ENCODE measurements at regions not wholly inside any gene's neighbourhood (a gene's known extent, or its start where the extent isn't known, plus 50 kb on each side); places are given as distances from the start of the nearest gene placed in this dataset.

DNA sequence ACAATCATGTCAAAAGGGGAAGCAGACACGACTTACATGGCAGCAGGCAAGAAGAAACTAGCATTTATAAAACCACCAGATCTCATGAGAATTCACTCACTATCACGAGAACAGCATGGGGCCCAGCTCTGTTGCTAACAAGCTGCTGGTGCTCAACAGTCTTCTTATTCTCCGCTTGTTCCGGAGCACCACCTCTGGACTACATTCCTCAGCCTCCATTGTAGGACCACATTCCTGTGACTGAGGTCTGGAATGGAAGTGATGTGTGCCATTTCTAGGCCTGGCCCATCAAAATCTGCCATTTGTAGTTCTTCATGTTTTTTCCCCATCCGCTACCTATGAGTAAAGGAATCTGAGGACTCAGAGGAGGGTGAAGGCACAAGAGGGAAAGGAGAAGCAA, 111.5 kb upstream of the PTCHD1 start:
- H3K36me3 Mint-ChIP-seq (ENCODE audit: low read depth) = no peaks in the 10 kb centered on the region
- no peaks in the 10 kb centered on the region for H3K36me3 ChIP-seq (ENCODE audit: insufficient read depth, low read length)
- TF ChIP-seq, protein P1, sequence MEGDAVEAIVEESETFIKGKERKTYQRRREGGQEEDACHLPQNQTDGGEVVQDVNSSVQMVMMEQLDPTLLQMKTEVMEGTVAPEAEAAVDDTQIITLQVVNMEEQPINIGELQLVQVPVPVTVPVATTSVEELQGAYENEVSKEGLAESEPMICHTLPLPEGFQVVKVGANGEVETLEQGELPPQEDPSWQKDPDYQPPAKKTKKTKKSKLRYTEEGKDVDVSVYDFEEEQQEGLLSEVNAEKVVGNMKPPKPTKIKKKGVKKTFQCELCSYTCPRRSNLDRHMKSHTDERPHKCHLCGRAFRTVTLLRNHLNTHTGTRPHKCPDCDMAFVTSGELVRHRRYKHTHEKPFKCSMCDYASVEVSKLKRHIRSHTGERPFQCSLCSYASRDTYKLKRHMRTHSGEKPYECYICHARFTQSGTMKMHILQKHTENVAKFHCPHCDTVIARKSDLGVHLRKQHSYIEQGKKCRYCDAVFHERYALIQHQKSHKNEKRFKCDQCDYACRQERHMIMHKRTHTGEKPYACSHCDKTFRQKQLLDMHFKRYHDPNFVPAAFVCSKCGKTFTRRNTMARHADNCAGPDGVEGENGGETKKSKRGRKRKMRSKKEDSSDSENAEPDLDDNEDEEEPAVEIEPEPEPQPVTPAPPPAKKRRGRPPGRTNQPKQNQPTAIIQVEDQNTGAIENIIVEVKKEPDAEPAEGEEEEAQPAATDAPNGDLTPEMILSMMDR (IDR thresholded peaks at IDR 0.05) = no peak
- no peaks in the 10 kb centered on the region for H3K27me3 ChIP-seq (ENCODE audit: control insufficient read depth in 1 of 2, insufficient read depth in 2 of 2, low read length in 2 of 2)
- CTCF ChIA-PET = no interaction called here
- no peaks in the 10 kb centered on the region for H3K9me3 ChIP-seq (ENCODE audit: control insufficient read depth in 1 of 2, insufficient read depth in 1 of 2, low read length in 2 of 2)
- ATAC-seq (ENCODE audit: poor library complexity) (no peak), DNase-seq (no peak)
- no peak overlapping the region for H3K4me3 Mint-ChIP-seq
- H3K4me3 ChIP-seq (ENCODE audit: low read length) = no peak overlapping the region
- no peaks in the 10 kb centered on the region for H3K4me1 ChIP-seq (ENCODE audit: insufficient read depth, low read length)
- H3K27ac ChIP-seq (ENCODE audit: low read depth in 1 of 2, low read length in 2 of 2) = no peak overlapping the region
- H3K4me1 Mint-ChIP-seq (ENCODE audit: low read depth) = no peaks in the 10 kb centered on the region
- POLR2A ChIA-PET = no interaction called here
- no peaks in the 10 kb centered on the region for H3K9me3 Mint-ChIP-seq
- H3K27ac Mint-ChIP-seq = no peak overlapping the region
- intact Hi-C loops (cut with DNase I, micrococcal nuclease) = no loop called here
- no peaks in the 10 kb centered on the region for H3K27me3 Mint-ChIP-seq

DNA sequence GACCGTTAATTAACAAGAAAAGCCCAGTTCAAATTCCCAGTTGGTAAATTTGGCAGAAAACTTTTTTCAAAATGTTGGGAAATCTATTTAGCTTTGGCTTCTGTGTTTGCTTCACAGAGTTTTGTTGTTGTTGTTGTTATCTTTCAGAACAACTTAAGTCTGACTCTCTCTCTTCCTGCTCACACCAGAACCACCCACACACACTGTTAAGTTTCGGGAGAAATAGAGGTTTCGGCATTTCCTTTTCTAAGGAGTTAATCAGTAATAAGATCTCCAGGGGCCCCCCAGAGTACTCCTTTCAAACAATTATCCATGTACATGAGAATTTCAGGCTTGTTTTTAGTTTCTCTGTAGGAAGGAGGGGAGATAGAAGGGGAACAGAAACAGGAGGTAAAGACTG, 106.2 kb upstream of the PTCHD1 start:
- H3K27me3 ChIP-seq (ENCODE audit: control insufficient read depth in 1 of 2, insufficient read depth in 2 of 2, low read length in 2 of 2) = no peaks in the 10 kb centered on the region
- H3K36me3 ChIP-seq (ENCODE audit: insufficient read depth, low read length) = no peaks in the 10 kb centered on the region
- H3K4me3 Mint-ChIP-seq = no peak overlapping the region
- H3K36me3 Mint-ChIP-seq (ENCODE audit: low read depth) = no peaks in the 10 kb centered on the region
- H3K4me1 ChIP-seq (ENCODE audit: insufficient read depth, low read length) = no peaks in the 10 kb centered on the region
- intact Hi-C loops (cut with DNase I, micrococcal nuclease) = no loop called here
- no peaks in the 10 kb centered on the region for H3K27me3 Mint-ChIP-seq
- no peaks in the 10 kb centered on the region for H3K9me3 ChIP-seq (ENCODE audit: control insufficient read depth in 1 of 2, insufficient read depth in 1 of 2, low read length in 2 of 2)
- ChIA-PET POLR2A (no interaction called here), CTCF (no interaction called here)
- DNase-seq = no peak
- no peak for ATAC-seq (ENCODE audit: poor library complexity)
- no peaks in the 10 kb centered on the region for H3K4me1 Mint-ChIP-seq (ENCODE audit: low read depth)
- TF ChIP-seq, protein P1 (IDR thresholded peaks at IDR 0.05) = no peak
- no peak overlapping the region for H3K27ac ChIP-seq (ENCODE audit: low read depth in 1 of 2, low read length in 2 of 2)
- no peak overlapping the region for H3K27ac Mint-ChIP-seq
- no peaks in the 10 kb centered on the region for H3K9me3 Mint-ChIP-seq
- H3K4me3 ChIP-seq (ENCODE audit: low read length) = no peak overlapping the region

DNA sequence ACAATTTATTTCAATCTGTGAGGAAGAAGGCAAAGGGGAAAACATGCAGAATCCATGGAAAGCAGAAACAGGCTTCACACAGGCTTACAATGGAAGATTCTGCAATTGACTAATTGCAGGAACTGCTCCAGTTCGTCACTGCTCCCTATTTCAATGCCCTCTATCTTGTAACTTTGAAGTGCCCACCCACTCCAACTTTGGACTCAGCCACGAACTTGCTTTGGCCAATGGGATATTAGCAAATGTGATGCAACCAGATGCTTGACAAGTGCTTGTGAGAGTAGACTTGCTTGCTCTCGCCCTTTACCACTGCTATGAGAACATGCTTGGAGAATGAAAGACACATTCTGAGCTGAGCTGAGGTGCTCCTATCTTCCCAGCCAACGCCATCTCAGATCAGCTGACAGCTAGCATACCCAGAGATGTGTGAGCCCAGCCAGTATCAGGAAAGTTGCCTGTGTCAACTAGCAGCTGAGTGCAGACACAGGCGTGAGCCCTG, 105.7 kb upstream of the PTCHD1 start:
- Mint-ChIP-seq H3K4me1 (ENCODE audit: low read depth) (no peaks in the 10 kb centered on the region), H3K27ac (no peak overlapping the region), H3K27me3 (no peaks in the 10 kb centered on the region), H3K4me3 (no peak overlapping the region), H3K9me3 (no peaks in the 10 kb centered on the region), H3K36me3 (ENCODE audit: low read depth) (no peaks in the 10 kb centered on the region)
- Histone ChIP-seq H3K4me3 (ENCODE audit: low read length) (no peak overlapping the region), H3K9me3 (ENCODE audit: control insufficient read depth in 1 of 2, insufficient read depth in 1 of 2, low read length in 2 of 2) (no peaks in the 10 kb centered on the region), H3K27ac (ENCODE audit: low read depth in 1 of 2, low read length in 2 of 2) (no peak overlapping the region), H3K36me3 (ENCODE audit: insufficient read depth, low read length) (no peaks in the 10 kb centered on the region), H3K27me3 (ENCODE audit: control insufficient read depth in 1 of 2, insufficient read depth in 2 of 2, low read length in 2 of 2) (no peaks in the 10 kb centered on the region), H3K4me1 (ENCODE audit: insufficient read depth, low read length) (no peaks in the 10 kb centered on the region)
- TF ChIP-seq, protein P1 (IDR thresholded peaks at IDR 0.05) = no peak
- intact Hi-C loops (cut with DNase I, micrococcal nuclease) = no loop called here
- DNase-seq (no peak), ATAC-seq (ENCODE audit: poor library complexity) (no peak)
- POLR2A ChIA-PET = no interaction called here
- CTCF ChIA-PET = interaction anchor here (0.5 kb wide), 1 partner anchor 742 kb away, joined by 4 read pairs; no protein-coding TSS in a partner anchor
